Middle frontal gyrus (tissue), 1 donor: ENCODE measurements at regions not wholly inside any gene's neighbourhood (a gene's known extent, or its start where the extent isn't known, plus 50 kb on each side); places are given as distances from the start of the nearest gene placed in this dataset.
"Not testable (repeated sequence)": the region's sequence is repeated elsewhere in the genome, so short reads cannot be mapped to it uniquely, and the experiment has no call there.

Source experiments
- DNase-seq: peaks from one replicate; pipeline ENCODE4 v3.0.0-alpha.2; 2015; ENCODE audit warnings: low spot score; ENCODE audit errors: extremely low spot score

GRCh38 chr9:107861075-107861474 is 371.5 kb upstream of the KLF4 start:
- DNase-seq: no peak

DNA sequence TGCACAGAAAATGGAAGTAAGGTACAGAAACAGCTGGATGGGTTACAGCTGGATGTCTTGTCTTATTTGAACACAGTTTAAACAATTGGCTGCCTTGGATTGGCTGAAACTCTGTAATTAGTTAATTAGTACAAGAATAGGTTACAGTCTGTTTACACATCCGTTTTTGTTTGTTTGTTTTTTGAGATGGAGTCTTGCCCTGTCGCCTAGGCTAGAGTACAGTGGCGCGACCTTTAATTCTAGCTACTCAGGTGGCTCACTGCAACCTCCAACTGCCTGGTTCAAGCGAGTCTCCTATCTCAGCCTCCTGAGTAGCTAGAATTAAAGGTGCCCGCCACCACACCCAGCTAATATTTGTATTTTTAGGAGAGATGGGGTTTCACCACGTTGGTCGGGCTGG is 368.7 kb upstream of the KLF4 start:
- no peak for DNase-seq

DNA sequence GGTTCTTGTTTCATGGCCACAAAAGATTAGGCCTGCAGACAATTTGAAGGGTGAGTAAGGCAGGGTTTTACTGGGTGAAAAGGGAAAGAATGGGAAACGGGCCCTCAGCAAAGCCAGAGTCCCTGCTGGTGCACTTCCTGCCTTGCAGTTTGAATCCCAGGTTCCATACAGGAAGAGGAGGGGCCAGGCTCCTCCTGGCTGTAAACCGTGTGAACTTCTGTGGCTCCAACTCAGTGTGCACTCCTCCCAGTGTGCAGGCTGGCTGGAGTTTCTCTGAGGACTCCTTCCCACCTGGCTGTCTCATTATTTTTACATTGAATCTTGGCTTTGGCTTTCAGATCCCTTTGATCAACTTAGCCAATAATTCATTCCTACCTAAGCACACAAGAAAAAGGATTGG is 367.1 kb upstream of the KLF4 start:
- no peak for DNase-seq

DNA sequence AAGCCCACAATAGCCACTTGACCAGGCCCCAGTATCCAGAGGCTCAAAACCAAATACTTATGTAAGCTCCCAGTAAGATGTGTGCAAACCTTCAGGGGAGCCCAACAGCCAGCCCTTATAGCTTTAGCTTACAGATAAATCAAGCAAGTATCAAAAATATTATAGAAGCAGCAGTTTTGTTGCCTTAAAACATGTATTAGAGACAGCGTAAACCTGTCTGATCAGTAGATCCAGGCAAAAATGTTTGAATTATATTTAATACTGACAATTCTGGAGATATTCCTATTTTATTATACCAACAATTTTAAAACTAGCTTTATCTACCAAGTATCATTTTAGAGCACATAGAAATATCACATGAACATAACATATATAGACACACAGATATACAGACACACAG is 365.6 kb upstream of the KLF4 start:
- no peak for DNase-seq

- DNase-seq: no peak
Measured at GRCh38 chr9:107853461-107853860, 363.9 kb upstream of the KLF4 start.

GRCh38 chr9:107852891-107853290 is 363.3 kb upstream of the KLF4 start:
- DNase-seq: no peak

DNA sequence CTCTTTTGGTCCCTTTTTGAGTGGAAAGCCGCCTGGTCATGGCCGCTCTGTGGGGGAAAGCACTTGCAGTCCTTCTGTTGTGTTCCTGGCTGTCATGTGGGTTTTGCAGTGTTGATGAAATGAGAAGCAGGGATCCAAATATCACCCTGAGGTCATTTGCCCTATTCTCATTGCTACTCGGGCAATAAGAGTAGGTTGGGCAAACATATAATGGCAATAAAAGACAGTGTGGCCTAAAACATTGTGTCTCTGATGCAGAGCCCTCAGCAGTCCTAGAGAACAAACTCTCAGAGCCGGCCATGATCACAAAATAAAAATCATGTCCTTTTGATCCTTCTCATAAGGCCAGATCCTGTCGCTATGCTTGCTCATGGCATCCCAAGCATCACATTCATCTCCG is 361.1 kb upstream of the KLF4 start:
- no peak for DNase-seq

DNA sequence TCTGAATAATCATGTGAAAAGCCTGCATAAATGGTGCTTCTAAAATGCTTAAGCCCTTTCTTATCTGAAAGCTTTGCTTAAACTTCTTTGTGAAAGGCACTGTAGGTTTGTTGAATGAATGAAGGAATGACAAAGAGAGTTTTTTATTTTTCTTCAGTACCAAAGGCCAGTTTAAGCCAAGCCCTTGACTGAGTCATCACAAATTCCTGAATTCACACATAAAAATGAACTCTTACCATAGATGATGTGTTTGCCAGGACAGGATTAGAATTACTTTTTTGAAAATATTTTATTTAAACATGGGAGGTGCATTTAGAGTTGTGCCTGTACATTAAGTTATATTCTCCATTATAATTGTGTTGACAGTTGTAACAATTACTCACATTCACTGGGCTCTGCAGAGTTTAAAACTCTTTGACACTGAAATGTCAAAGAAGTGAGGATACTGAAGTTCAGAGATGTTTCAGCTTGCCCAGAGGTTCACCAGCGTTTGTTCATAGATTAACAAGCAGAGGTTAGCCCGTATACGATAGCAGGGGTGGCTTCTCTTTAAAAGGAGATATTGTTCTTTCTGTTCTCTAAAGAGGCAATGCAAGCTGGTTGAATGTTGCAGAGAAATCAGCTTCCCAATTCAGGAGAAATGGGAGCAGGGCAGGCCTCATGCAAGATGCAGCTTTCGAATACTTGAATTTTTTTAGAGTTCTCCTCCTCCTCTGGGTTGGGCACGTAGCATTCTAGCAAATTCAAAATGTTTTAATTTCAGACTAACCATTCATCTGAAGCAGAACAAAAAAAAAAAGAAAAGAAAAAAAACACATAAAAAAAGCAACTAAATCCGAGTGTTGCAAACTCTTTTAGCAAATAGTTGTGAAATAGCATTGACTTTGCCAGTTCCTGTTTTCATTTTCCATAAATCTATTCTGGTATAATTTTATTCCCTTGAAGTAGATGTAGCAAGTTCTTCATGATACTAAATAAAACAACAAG is 358.7 kb upstream of the KLF4 start:
- no peak for DNase-seq

- no peak for DNase-seq
Measured at GRCh38 chr9:107842530-107842929, 353.0 kb upstream of the KLF4 start.

- DNase-seq: no peak
Measured at GRCh38 chr9:107841076-107841475, 351.5 kb upstream of the KLF4 start.

DNA sequence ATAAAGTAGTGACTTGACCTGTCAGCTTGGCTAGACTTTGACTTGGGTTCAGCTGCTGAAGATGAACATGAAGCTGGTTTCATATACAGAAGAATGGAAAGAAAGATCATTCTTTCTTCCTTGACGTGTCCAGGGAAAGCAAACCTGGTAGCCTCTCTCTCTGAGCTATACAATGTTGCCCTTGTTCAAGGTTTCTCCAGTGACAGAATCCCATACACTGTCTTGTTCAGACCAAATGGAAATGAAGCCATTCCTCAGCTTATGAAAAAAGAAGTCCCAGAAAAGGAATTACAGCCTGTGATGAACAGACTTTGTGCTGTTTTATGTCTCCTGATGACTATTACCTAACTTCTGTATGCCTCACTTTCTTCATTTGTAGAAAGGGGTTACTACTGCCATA is 349.8 kb upstream of the KLF4 start:
- DNase-seq: no peak

GRCh38 chr9:107838766-107839165 is 349.2 kb upstream of the KLF4 start:
- no peak for DNase-seq

DNA sequence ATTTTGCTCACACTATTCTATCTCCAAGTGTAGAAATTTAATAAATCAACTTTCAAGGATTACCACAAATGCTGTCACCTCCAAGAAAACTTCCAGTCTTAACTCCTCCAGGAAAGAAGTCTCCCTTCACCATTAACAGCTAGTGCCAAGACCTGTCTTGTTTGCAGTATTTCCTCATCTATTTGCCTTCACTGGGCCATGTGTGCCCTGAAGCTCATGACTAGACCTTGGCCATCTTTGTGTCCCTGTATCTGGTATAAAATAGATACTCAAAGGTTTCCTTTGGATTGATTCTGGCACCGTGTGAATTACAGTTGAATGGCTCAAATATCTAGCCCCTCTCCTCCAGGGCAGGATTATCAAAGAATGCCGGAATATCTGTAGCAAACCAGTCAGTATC is 346.7 kb upstream of the KLF4 start:
- DNase-seq: no peak

- no peak for DNase-seq
Measured at GRCh38 chr9:107833295-107833694, 343.7 kb upstream of the KLF4 start.

DNA sequence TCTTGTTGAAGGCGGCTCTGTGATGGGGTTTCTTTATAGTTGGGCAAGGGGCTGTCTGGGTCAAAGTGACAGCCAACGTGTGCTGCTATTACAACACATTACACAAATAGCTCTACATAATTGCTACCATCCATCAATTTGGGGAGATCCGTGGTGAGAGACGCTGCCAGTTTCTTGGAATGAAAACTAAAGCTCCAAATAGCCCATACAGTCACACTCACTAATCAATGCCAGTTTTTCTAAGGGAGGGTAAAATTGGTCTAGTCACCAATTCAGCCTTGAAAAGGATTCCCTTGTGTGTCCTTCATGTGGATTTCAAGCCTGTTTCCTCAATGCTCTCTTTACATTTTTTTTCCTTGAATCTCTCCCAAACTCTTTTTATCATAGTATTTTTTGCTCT is 343.3 kb upstream of the KLF4 start:
- no peak for DNase-seq

- DNase-seq: no peak
Measured at GRCh38 chr9:107830479-107830878, 340.9 kb upstream of the KLF4 start.

- DNase-seq: no peak
Measured at GRCh38 chr9:107827884-107828283, 338.3 kb upstream of the KLF4 start.

DNA sequence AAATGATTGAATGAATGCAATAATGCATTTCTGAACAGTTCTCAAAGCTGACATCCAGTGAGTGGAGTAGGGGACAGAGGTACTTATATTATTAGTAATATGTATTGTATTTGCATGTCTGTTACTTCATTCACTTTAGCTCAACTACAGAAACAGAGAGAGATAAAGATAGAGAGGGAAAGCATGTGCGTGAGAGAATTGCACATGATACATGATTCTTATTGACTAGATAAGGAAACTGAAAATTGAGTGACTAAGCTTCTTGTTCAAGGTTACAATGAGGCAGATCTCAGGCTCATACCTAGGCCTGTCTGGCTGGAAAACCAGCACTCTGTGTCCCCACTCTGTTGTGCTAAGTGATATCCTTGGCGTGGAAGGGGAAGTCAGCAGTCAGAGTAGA is 337.7 kb upstream of the KLF4 start:
- DNase-seq: no peak

DNA sequence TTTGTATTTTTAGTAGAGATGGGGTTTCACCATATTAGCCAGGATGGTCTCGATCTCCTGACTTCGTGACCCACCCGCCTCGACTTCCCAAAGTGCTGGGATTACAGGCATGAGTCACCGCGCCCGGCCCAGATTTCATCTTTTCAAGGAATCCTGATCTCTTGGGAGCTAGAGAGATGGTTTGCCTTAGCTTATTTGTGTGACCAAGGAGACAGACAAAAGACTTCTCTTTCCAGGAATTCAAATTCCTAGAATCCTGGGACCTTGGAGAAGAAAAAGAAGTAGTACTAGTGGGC is 337.1 kb upstream of the KLF4 start:
- not testable (repeated sequence) for DNase-seq

DNA sequence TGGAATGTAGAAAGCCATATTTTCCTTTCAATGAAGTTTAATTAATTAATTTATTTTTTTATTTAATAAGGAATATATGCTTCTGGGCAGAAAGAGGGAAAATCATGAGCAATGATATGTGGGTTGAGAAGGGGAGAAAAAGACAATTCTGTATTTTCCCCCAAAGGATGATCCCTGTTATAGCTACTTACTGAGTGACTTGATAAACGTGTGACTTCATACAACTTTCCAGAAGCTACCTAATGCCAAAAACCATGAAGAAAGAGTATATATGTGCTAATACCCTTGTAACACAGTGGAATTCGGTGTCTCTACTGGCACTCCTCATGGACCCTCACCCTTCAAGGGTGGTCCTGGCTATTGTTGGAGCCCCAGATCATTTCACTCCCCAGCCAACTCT is 335.0 kb upstream of the KLF4 start:
- no peak for DNase-seq

DNA sequence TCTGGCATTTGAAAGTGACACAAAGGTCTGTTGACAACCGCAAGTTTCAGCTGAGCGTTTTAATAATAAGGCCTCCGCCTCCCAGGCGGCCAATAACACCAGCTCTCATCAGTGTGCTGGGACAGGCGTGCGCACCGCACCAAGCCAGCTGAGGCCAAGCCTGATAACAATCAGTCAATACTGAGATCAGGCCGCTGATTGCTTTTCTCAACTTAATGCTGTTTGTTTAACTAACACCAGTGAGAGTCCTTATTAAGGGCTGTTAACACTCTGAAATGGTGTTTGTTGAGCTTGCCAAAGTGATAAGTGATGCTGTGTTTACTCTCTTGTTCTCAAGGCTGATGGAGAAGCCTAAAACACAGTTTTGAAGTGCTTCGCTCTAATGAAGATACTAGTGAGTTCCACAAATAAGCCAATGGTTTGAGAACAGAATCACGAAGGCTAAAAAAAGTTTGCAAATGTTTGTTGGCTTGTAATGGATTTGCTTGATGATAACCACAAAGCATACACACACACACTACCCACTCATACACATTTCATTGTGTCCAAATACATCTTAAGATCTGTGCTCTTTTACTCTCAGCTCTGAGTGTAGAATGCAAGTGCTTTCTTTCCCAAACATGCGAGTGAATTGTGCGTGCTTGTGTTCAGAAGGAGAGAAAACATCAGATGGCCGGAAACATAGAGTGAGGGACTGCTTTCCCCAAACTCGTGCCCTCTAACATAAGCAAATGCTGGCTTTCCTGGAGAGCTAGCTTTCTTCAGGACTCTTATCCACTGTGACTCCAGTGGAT is 330.4 kb upstream of the KLF4 start:
- DNase-seq: no peak

DNA sequence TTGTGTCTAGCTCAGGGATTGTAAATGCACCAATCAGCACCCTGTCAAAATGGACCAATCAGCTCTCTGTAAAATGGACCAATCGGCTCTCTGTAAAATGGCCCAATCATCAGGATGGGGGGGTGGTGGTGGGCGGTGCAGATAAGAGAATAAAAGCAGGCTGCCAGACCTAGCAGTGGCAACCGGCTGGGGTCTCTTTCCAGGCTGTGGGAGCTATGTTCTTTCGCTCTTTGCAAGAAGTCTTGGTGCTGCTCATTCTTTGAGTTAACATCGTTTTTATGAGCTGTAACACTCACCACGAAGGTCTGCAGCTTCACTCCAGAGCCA is 328.9 kb upstream of the KLF4 start:
- not testable (repeated sequence) for DNase-seq
